Stimulated activated CD4-positive, alpha-beta T cell treated with anti-CD3 and anti-CD28 coated beads, Interleukin-4, amount 100 ng/mL, for 1 hour (primary cell): ENCODE measurements at regions not wholly inside any gene's neighbourhood (a gene's known extent, or its start where the extent isn't known, plus 50 kb on each side); places are given as distances from the start of the nearest gene placed in this dataset.
"Not testable (repeated sequence)": the region's sequence is repeated elsewhere in the genome, so short reads cannot be mapped to it uniquely, and the experiment has no call there.

Source experiments
- DNase-seq: peaks from one replicate; pipeline ENCODE4 v3.0.0-alpha.2; 2020

GRCh38 chr14:106663805-106664410, 1137.5 kb downstream of the TMEM121 start:
- peak; percentile 58 for DNase-seq

GRCh38 chr14:106665814-106666213, 1139.4 kb downstream of the TMEM121 start:
- peak; percentile 28 for DNase-seq

GRCh38 chr14:106666341-106666740, 1140.0 kb downstream of the TMEM121 start:
- no peak for DNase-seq

- DNase-seq: no peak
Measured at GRCh38 chr14:106670011-106670410, 1143.6 kb downstream of the TMEM121 start.

- DNase-seq: not testable (repeated sequence)
Measured at GRCh38 chr14:106674093-106674492, 1147.7 kb downstream of the TMEM121 start.

- DNase-seq: peak; percentile 60
Measured at GRCh38 chr14:106674509-106675125, 1148.2 kb downstream of the TMEM121 start.

- not testable (repeated sequence) for DNase-seq
Measured at GRCh38 chr14:106675716-106676115, 1149.3 kb downstream of the TMEM121 start.

- DNase-seq: no peak
Measured at GRCh38 chr14:106679776-106680175, 1153.4 kb downstream of the TMEM121 start.

GRCh38 chr14:106681161-106681560, 1154.8 kb downstream of the TMEM121 start:
- DNase-seq: no peak

- DNase-seq: no peak
Measured at GRCh38 chr14:106681568-106681967, 1155.2 kb downstream of the TMEM121 start.

DNA sequence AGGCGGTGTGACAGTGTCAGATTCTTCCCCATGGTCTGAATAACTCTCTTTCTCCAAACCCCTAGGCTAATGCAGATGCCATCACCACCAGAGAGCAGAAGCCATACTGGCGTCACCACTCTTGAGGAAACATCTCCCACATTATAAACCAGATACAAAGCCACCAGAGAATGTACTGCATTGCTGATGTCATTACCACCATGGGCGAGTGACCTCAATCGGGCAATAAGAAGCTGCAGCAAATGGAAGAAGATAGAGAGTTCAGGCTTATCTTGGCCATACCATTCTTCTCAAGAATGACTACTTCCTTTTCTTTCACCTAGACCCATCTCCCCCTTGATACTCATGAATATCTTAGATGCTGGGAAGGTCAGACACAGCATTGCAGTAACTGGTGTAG, 1157.2 kb downstream of the TMEM121 start:
- DNase-seq: no peak

DNA sequence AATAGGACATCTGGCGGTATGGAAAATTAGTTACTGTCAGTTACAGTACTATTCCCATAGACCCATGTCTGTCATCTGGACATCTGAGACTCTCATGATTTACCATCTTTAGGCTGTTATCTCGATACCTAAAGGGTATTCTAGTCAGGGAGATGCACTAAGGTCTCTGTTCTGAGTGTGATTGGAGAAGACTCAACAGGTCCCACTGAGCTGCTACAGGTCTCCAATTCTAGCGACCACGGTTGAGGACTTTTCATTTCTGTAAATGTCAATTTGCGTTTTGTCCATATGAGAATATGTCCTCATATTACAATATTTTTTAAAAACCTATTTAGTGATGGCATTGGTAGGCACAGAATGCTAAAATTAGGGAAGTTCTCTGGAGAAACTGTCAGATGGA, 1160.2 kb downstream of the TMEM121 start:
- no peak for DNase-seq

- no peak for DNase-seq
Measured at GRCh38 chr14:106690333-106690891, 1164.0 kb downstream of the TMEM121 start.

DNA sequence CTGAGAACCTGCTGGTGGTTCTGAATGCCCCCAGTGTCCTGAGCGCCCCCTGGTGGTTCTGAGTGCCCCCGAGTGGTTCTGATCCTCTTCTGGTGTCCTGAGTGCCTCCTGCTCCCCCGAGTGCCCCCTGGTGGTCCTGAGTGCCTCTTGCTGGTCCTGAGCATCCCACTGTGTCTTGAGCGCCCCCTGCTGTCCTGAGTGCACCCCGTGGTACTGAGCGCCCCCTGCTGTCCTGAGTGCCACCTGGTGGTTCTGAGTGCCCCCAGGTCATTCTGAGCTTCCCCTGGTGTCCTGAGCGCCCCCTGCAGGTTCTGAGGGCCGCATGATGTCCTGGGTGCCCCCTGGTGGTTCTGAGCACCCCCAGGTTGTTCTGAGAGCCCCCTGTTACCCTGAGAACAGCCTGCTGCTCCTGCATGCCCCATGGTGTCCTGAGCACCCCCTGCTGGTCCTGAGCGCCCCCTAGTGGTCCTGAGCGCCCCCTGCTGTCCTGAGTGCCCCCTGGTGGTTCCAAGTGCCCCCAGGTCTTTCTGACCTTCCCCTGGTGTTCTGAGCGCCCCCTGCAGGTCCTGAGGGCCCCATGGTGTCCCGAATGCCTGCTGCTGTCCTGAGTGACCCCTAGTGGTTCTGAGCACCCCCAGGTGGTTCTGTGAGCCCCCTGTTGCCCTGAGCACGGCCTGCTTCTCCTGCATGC, 1165.4 kb downstream of the TMEM121 start:
- DNase-seq: peak; percentile 65

GRCh38 chr14:106694638-106695393, 1168.4 kb downstream of the TMEM121 start:
- DNase-seq: peak; percentile 77

DNA sequence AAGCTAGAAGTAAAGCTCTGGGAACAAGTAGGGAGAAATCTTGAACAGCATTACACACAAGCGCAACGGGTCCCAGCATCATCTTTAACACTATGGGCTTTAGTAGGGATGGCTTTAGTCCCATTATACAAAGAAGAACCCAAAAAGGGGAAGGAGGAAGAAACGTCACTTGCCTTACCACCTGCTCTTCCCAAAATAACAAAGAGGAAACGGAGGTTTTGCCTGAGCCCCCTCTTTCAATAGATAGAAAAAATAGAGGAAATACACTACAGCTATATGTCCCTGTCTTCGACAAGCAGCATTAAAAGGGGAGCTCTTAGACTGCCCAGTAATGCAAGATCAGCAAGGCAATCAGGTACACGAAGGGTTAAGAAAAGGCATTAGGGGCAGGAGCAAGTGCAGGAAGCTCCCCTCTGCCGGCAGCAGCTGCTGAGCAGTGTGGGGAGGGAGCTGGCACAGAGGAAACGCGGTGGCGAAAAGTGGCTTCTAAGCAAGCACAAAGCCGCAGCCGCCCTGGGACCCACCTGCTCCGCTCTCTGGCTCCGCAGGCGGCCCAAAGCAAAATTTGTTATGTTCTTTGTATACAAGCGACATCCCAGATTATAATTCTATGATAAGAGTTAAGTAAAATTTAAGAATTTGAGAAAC, 1172.4 kb downstream of the TMEM121 start:
- DNase-seq: not testable (repeated sequence)

DNA sequence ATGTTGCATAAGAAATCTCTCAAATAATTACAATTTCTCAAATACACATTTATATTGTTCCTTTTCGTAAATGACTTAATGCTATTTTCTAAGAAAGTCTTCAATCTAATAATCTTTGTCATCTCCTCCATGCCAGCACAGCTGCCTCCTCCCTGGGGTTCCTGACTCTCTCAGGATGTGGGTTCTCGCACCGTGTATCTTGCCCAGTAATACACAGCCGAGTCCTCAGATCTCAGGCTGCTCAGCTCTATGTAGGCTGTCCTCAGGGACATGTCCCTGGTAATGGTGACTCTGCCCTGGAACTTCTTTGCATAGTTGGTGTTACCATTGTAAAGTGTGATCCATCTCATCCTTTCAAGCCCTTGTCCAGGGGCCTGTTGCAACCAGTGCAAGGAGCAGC, 1177.3 kb downstream of the TMEM121 start:
- not testable (repeated sequence) for DNase-seq

DNA sequence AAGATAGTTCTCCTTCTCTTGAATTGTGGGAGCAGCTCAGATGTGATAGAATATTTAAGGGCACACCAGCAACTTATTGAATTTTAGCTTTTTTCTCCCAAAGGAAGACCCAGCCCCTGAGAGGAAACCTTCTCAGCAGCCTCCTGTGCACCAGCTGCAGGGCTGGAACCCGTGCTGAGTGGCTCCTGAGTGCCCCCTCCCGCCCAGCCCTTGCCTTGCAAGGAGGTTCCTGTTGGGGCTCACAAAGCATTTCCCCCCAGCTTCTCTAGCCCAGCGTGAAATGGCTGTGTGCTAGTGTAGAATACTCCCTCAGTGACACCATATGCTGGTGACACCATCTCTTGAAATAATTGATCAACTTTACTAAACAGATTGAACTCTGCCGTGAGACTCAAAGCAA, 1180.1 kb downstream of the TMEM121 start:
- not testable (repeated sequence) for DNase-seq

- DNase-seq: not testable (repeated sequence)
Measured at GRCh38 chr14:106710187-106710586, 1183.8 kb downstream of the TMEM121 start.

GRCh38 chr14:106712513-106712912, 1186.1 kb downstream of the TMEM121 start:
- DNase-seq: not testable (repeated sequence)

- DNase-seq: not testable (repeated sequence)
Measured at GRCh38 chr14:106714446-106715428, 1188.4 kb downstream of the TMEM121 start.
